A673 (cell line): ENCODE measurements at regions not wholly inside any gene's neighbourhood (a gene's known extent, or its start where the extent isn't known, plus 50 kb on each side); places are given as distances from the start of the nearest gene placed in this dataset.

Source experiments
- BruUV-seq: library from RNA; stranded (reverse); fragments of 400-500 nt; replicated peaks from 2 replicates; lab custom pipeline; 2021; lab: Mats Ljungman, UMichigan
- CTCF ChIA-PET: fragments of 300-600 bp; sonication (Branson Sonifier 250); formaldehyde crosslinking; loops from one replicate; lab custom pipeline; 2022; ENCODE audit warnings: antibody characterized with exemption; lab: Charles Lee
- POLR2A ChIA-PET: fragments of 300-600 bp; sonication (Branson Sonifier 250); formaldehyde crosslinking; loops from one replicate; lab custom pipeline; 2022; ENCODE audit warnings: antibody characterized with exemption; ENCODE audit not compliant: low non-redundant PET; lab: Charles Lee
- DNase-seq: peaks from one replicate; pipeline ENCODE4 v3.0.0-alpha.2; 2015; ENCODE audit warnings: low spot score
- H3K27ac ChIP-seq: fragments of 200-600 bp; sonication (generic); 2 replicates; pipeline ENCODE4 v1.5.1; 2016; ENCODE audit warnings: mixed run types, low read depth, mild to moderate bottlenecking, mixed read lengths, antibody characterized with exemption, low read length; ENCODE audit not compliant: poor library complexity, severe bottlenecking
- H3K27me3 ChIP-seq: fragments of 200-600 bp; sonication (generic); replicated peaks from 2 replicates; pipeline ENCODE4 v1.6.1; 2017; ENCODE audit warnings: mixed run types, low read depth, mild to moderate bottlenecking, mixed read lengths, antibody characterized with exemption, low read length; ENCODE audit not compliant: insufficient read depth, poor library complexity
- H3K36me3 ChIP-seq: fragments of 200-600 bp; sonication (generic); 2 replicates; pipeline ENCODE4 v1.6.1; 2016; ENCODE audit warnings: mixed run types, mild to moderate bottlenecking, mixed read lengths, antibody characterized with exemption, low read length; ENCODE audit not compliant: insufficient read depth, poor library complexity, severe bottlenecking
- H3K4me1 ChIP-seq: fragments of 200-600 bp; sonication (generic); 2 replicates; pipeline ENCODE4 v1.6.1; 2017; ENCODE audit warnings: mixed run types, mild to moderate bottlenecking, mixed read lengths, antibody characterized with exemption, low read length; ENCODE audit not compliant: insufficient read depth, poor library complexity, severe bottlenecking
- H3K4me3 ChIP-seq: fragments of 200-600 bp; sonication (generic); 2 replicates; pipeline ENCODE4 v1.5.1; 2016; ENCODE audit warnings: low read depth, mixed run types, mild to moderate bottlenecking, mixed read lengths, low read length; ENCODE audit not compliant: poor library complexity, severe bottlenecking
- H3K9me3 ChIP-seq: fragments of 200-600 bp; sonication (generic); 2 replicates; pipeline ENCODE4 v1.6.1; 2016; ENCODE audit warnings: mixed run types, low read depth, mild to moderate bottlenecking, mixed read lengths, antibody characterized with exemption, low read length; ENCODE audit not compliant: poor library complexity, severe bottlenecking
- CTCF ChIP-seq: fragments of 300-800, 200-600 bp; sonication (generic); conservative IDR thresholded peaks from 2 replicates; pipeline ENCODE4 v1.5.1; 2017; ENCODE audit warnings: low read depth, mild to moderate bottlenecking, antibody characterized with exemption, low read length, moderate library complexity, mixed read lengths
- EZH2 ChIP-seq: fragments of 200-600 bp; sonication (generic); IDR thresholded peaks from 2 replicates; pipeline ENCODE4 v1.6.1; 2017; ENCODE audit warnings: borderline replicate concordance, low read depth, mild to moderate bottlenecking, mixed read lengths, antibody characterized with exemption, low read length; ENCODE audit not compliant: poor library complexity, severe bottlenecking
- intact Hi-C: fragments of 100-400 bp; cut with micrococcal nuclease; formaldehyde crosslinking; loops from one replicate; pipeline ENCODE4 v1.10.0; 2022; ENCODE audit not compliant: unreplicated experiment

GRCh38 chr12:69003991-69004390 is 71.0 kb upstream of the CPM start:
- POLR2A ChIA-PET: no interaction called here
- no TSS peak for BruUV-seq
- Histone ChIP-seq H3K27ac (no peak overlapping the region), H3K4me3 (no peak overlapping the region), H3K36me3 (no peaks in the 10 kb centered on the region), H3K9me3 (no peaks in the 10 kb centered on the region), H3K4me1 (peaks cover 14% of the 10 kb centered on the region), H3K27me3 (no peaks in the 10 kb centered on the region)
- TF ChIP-seq EZH2: no peak
- no peak for TF ChIP-seq CTCF
- CTCF ChIA-PET: no interaction called here
- intact Hi-C loops: no loop called here
- DNase-seq: no peak

- H3K4me1 ChIP-seq: peaks cover 14% of the 10 kb centered on the region
- H3K4me3 ChIP-seq: no peak overlapping the region
- CTCF ChIA-PET: no interaction called here
- H3K27ac ChIP-seq: no peak overlapping the region
- no peaks in the 10 kb centered on the region for H3K27me3 ChIP-seq
- TF ChIP-seq EZH2 (no peak), CTCF (no peak)
- intact Hi-C loops: no loop called here
- H3K36me3 ChIP-seq: no peaks in the 10 kb centered on the region
- no TSS peak for BruUV-seq
- peak; percentile 63 for DNase-seq
- POLR2A ChIA-PET: interaction anchor here (0.6 kb wide), 1 partner anchor 369 kb away, joined by 3 read pairs; no protein-coding TSS in a partner anchor
- H3K9me3 ChIP-seq: no peaks in the 10 kb centered on the region
Measured at GRCh38 chr12:69007101-69007854, 74.3 kb upstream of the CPM start.

- no peak overlapping the region for H3K4me3 ChIP-seq
- no peaks in the 10 kb centered on the region for H3K9me3 ChIP-seq
- ChIA-PET POLR2A (no interaction called here), CTCF (no interaction called here)
- intact Hi-C loops: no loop called here
- H3K27me3 ChIP-seq: no peaks in the 10 kb centered on the region
- no peaks in the 10 kb centered on the region for H3K36me3 ChIP-seq
- no TSS peak for BruUV-seq
- H3K4me1 ChIP-seq: peaks cover 14% of the 10 kb centered on the region
- no peak for DNase-seq
- TF ChIP-seq CTCF (no peak), EZH2 (no peak)
- H3K27ac ChIP-seq: no peak overlapping the region
Measured at GRCh38 chr12:69007855-69008351, 74.9 kb upstream of the CPM start.
